ENCODE measurements at regions not wholly inside any gene's neighbourhood (a gene's known extent, or its start where the extent isn't known, plus 50 kb on each side); places are given as distances from the start of the nearest gene placed in this dataset.
"Not testable (repeated sequence)": the region's sequence is repeated elsewhere in the genome, so short reads cannot be mapped to it uniquely, and the experiment has no call there.

DNA sequence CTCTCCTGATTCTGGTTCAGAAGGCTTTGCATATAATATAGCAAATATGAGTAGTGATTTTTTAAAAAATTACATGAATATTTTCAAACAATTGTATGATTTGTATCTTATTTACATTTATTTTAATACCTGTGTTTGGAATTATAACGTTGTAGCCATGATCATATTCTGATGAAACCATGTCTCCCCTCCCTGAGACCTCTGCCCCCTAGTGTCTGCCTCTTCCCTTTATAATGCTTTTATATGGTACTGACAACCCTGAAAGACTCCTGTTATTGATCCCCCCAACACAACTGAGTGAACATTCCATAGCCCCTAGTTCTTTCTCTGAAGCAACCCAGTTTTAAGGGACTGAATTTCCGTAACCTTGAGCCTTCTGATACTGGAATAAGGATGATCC, 187.4 kb downstream of the SOX3 start:
- Mint-ChIP-seq H3K4me1 (no peaks in the 10 kb centered on the region), H3K9me3 (ENCODE audit: low read depth) (no peaks in the 10 kb centered on the region), H3K4me3 (no peak overlapping the region), H3K36me3 (ENCODE audit: low read depth) (no peaks in the 10 kb centered on the region), H3K27ac (no peak overlapping the region), H3K27me3 (no peaks in the 10 kb centered on the region)
- CTCF ChIA-PET = no interaction called here
- intact Hi-C loops (cut with DNase I, micrococcal nuclease) = no loop called here
- DNase-seq (no peak), ATAC-seq (no peak)
- POLR2A ChIA-PET = no interaction called here

DNA sequence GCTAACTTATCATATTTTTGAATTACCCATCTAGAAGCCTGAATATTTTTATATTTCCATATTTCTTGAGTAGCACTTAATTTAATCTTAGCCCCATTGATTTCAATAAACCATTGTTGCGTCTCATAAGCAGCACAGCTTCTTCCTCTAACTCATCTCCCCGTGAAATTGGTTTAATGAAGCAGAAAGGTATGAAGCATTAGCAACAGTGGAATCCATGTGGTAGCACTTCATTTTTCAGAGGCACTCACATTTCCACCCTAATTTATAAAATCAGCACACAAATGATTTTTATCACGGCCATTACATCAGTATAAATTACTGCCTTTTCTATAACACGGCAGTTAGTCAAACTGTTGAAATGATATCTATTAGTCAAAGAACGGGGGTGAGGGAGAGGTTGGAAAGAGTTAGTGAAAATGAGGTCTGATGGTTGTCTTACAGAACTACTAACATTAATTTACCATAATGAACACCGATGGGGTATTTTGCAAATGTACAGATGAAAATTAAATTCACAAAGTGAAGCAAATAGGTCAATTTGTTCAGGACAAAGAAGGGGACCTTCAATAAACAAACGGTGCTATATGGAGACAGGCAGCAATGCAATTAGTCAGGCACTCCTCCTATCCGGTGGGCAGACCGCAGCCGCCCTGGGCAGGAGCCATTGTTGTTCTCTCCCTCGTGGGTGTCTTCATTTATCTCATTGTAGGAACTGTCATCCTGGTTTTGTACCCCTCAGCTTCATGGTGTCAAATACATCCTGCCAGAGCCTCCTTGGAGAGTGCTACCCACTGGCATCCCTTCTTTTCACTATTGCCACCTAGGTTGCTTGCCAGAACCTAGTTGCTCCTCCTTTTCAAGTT, 205.7 kb downstream of the SOX3 start:
- H3K36me3 Mint-ChIP-seq (ENCODE audit: low read depth) = no peaks in the 10 kb centered on the region
- H3K4me1 Mint-ChIP-seq = no peaks in the 10 kb centered on the region
- intact Hi-C loops (cut with DNase I, micrococcal nuclease) = no loop called here
- ChIA-PET CTCF (no interaction called here), POLR2A (no interaction called here)
- no peaks in the 10 kb centered on the region for H3K9me3 Mint-ChIP-seq (ENCODE audit: low read depth)
- ATAC-seq (no peak), DNase-seq (no peak)
- no peak overlapping the region for H3K27ac Mint-ChIP-seq
- H3K4me3 Mint-ChIP-seq = no peak overlapping the region
- no peaks in the 10 kb centered on the region for H3K27me3 Mint-ChIP-seq

GRCh38 chrX:140297273-140297672, 207.6 kb downstream of the SOX3 start:
- no peak overlapping the region for H3K27ac Mint-ChIP-seq
- CTCF ChIA-PET = no interaction called here

DNA sequence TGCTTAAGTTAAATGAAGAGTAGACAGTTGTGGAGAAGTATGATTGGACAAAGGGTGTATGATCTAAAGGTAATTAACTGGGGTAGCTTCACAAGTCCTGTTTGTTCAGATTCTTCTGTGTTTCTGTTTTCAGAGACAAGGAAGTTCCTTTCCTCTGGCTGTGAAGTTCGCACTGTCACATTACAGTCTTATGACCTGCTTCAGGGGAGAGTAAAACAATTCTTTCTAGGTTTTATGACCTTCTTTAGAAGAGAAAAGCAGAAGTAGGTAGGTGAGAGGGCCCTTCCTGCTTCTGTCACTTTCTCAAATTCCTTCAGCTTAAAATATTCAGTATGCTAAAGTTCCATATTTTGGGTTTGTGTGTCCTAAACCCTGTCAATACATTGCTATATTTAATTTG, 211.9 kb downstream of the SOX3 start:
- H3K4me3 Mint-ChIP-seq = no peak overlapping the region
- no peak for ATAC-seq
- no peak overlapping the region for H3K27ac Mint-ChIP-seq
- H3K27me3 Mint-ChIP-seq = no peaks in the 10 kb centered on the region
- ChIA-PET CTCF (no interaction called here), POLR2A (no interaction called here)
- no peaks in the 10 kb centered on the region for H3K4me1 Mint-ChIP-seq
- H3K9me3 Mint-ChIP-seq (ENCODE audit: low read depth) = peaks cover 2% of the 10 kb centered on the region
- H3K36me3 Mint-ChIP-seq (ENCODE audit: low read depth) = no peaks in the 10 kb centered on the region
- DNase-seq = no peak
- intact Hi-C loops (cut with DNase I, micrococcal nuclease) = no loop called here

More at GRCh38 chrX:140297273-140297672, 207.6 kb downstream of the SOX3 start:
- H3K9me3 Mint-ChIP-seq (ENCODE audit: low read depth) = no peaks in the 10 kb centered on the region
- H3K4me1 Mint-ChIP-seq = no peaks in the 10 kb centered on the region
- no peaks in the 10 kb centered on the region for H3K27me3 Mint-ChIP-seq
- ATAC-seq (no peak), DNase-seq (no peak)
- no peaks in the 10 kb centered on the region for H3K36me3 Mint-ChIP-seq (ENCODE audit: low read depth)
- POLR2A ChIA-PET = no interaction called here
- intact Hi-C loops (cut with DNase I, micrococcal nuclease) = no loop called here
- no peak overlapping the region for H3K4me3 Mint-ChIP-seq

DNA sequence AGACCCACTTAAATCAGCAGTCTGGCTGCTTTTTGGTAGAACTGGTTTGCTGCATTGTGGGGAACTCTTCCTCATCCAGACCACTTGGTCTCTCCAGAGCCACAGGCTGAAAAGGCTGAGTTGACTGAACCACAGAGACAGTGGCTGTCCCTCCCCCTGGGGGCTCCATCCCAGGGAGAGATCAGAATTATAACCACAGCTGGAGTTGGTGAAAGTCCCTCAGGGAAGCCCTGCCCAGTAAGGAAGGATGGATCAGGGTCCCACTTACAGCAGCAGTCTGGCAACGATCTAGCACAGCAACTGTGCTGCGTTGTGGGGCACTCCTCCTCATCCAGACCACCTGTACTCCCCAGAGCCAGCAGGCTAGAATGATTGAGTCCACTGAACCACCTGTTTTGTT, 212.7 kb downstream of the SOX3 start:
- H3K4me3 Mint-ChIP-seq = no peak overlapping the region
- intact Hi-C loops (cut with DNase I, micrococcal nuclease) = no loop called here
- H3K36me3 Mint-ChIP-seq (ENCODE audit: low read depth) = no peaks in the 10 kb centered on the region
- no peaks in the 10 kb centered on the region for H3K4me1 Mint-ChIP-seq
- no peaks in the 10 kb centered on the region for H3K27me3 Mint-ChIP-seq
- DNase-seq (no peak), ATAC-seq (no peak)
- no peak overlapping the region for H3K27ac Mint-ChIP-seq
- peaks cover 2% of the 10 kb centered on the region for H3K9me3 Mint-ChIP-seq (ENCODE audit: low read depth)
- CTCF ChIA-PET = no interaction called here
- POLR2A ChIA-PET = no interaction called here

DNA sequence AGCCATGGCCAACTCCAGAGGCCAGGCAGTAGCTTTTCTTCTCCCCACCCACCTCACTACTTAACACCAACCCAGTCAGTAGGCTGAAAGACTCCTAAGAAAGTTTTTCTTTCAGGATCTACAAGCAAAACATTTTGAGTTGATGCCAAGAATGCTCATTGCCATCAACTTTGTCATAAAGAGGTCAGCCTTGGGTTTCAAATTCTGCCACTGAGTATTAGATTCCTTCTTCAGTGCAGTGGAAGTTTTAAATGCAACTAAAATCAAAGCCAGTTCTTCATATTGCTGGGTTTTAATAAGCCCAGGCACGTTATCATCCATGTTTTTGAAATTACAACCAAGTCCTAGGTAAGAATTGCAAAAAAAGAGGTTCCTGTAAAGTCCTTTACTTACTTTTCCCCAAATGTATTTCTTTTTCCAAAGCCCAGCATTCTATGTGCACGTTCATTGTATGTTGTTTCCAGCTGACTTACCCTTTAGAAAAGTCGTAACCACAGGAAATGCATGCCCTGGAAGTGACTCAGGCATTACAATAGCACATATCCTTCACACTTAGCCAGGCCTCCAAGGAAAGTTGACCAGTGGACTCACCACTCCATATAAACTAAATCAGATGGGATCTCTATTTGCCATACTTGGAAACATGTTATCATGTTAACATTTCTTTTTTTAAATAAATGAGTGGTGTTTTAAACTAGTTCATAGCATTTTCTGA, 229.9 kb downstream of the SOX3 start:
- Mint-ChIP-seq H3K4me1 (no peaks in the 10 kb centered on the region), H3K4me3 (no peak overlapping the region), H3K27me3 (no peaks in the 10 kb centered on the region), H3K27ac (no peak overlapping the region), H3K36me3 (ENCODE audit: low read depth) (no peaks in the 10 kb centered on the region), H3K9me3 (ENCODE audit: low read depth) (peaks cover 3% of the 10 kb centered on the region)
- POLR2A ChIA-PET = no interaction called here
- no peak for DNase-seq
- ATAC-seq = no peak
- CTCF ChIA-PET = interaction anchor here (0.5 kb wide), 1 partner anchor 466 kb away, joined by 3 read pairs; no protein-coding TSS in a partner anchor
- intact Hi-C loops (cut with DNase I, micrococcal nuclease) = no loop called here

DNA sequence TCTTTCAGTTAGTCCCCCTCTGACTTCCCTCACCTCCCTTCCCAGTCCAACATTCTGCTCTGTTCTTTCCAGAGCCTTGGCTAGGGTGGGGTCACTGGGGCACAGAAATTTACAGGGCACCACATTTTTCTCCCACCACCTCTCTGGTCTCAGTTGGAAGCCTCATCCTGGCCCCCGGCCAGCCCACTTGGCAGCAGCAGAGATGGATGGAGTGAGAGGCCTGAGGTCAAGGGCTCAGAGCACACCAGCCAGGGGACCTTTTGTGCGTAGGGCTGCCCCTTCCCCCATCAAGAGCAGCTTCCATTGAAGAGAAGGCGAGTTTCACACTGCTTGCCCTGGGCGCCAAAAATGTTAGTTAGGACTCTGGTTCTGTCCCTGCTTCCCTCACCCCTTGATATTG, 230.9 kb downstream of the SOX3 start:
- ChIA-PET CTCF (interaction anchor here (0.5 kb wide), 1 partner anchor 467 kb away, joined by 3 read pairs; no protein-coding TSS in a partner anchor), POLR2A (no interaction called here)
- Mint-ChIP-seq H3K4me3 (no peak overlapping the region), H3K36me3 (ENCODE audit: low read depth) (no peaks in the 10 kb centered on the region), H3K4me1 (no peaks in the 10 kb centered on the region), H3K9me3 (ENCODE audit: low read depth) (peaks cover 3% of the 10 kb centered on the region), H3K27ac (no peak overlapping the region), H3K27me3 (no peaks in the 10 kb centered on the region)
- intact Hi-C loops (cut with DNase I, micrococcal nuclease) = no loop called here
- no peak for DNase-seq
- ATAC-seq = no peak

DNA sequence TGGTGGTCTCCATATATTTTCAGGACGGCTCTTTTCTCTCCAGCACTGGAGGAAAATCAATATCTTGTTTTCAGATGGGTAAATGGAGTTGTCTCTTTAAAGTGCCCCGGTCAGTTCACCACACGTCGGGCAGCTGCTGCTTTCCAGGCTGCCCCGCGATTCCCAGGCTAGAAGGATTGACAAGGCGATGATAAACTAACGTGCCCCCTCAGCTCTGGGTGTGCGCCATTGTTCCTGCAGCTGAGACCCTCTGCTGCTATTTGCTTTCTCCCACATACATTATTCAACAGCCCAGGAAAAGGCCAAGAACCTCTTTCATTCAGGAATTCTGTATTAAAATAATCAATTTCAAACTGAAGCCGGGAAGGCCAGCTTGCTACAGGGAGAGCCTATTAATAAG, 254.5 kb downstream of the SOX3 start:
- ChIA-PET CTCF (no interaction called here), POLR2A (no interaction called here)
- DNase-seq (no peak), ATAC-seq (no peak)
- intact Hi-C loops (cut with DNase I, micrococcal nuclease) = no loop called here
- no peak overlapping the region for H3K27ac Mint-ChIP-seq
- no peaks in the 10 kb centered on the region for H3K36me3 Mint-ChIP-seq (ENCODE audit: low read depth)
- no peaks in the 10 kb centered on the region for H3K9me3 Mint-ChIP-seq (ENCODE audit: low read depth)
- no peak overlapping the region for H3K4me3 Mint-ChIP-seq
- H3K4me1 Mint-ChIP-seq = no peaks in the 10 kb centered on the region
- H3K27me3 Mint-ChIP-seq = no peaks in the 10 kb centered on the region

DNA sequence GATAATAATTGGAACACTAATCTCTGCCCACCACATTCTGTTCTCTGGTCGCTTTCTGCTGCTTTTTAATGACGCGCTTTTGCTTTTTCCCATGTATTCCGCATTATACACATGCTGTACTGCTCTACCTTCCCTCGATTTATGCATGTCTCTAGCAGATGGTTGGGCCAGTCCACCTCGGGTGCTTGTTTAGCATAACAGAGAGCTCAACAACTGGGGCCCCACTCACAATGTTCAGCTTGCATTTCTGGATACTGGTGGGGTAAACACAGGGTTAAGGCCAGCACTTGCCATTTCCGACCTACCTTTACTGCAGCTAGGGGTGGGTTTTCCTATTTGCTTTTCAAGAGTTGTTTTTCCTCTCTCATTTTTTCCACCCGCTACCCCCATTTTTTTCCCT, 255.8 kb downstream of the SOX3 start:
- no peak overlapping the region for H3K4me3 Mint-ChIP-seq
- H3K9me3 Mint-ChIP-seq (ENCODE audit: low read depth) = no peaks in the 10 kb centered on the region
- H3K27me3 Mint-ChIP-seq = no peaks in the 10 kb centered on the region
- no peaks in the 10 kb centered on the region for H3K36me3 Mint-ChIP-seq (ENCODE audit: low read depth)
- ChIA-PET POLR2A (no interaction called here), CTCF (interaction anchor here (0.7 kb wide), 1 partner anchor 1399 kb away, joined by 3 read pairs; no protein-coding TSS in a partner anchor)
- no peaks in the 10 kb centered on the region for H3K4me1 Mint-ChIP-seq
- DNase-seq = no peak
- H3K27ac Mint-ChIP-seq = no peak overlapping the region
- no peak for ATAC-seq
- intact Hi-C loops (cut with DNase I, micrococcal nuclease) = no loop called here

- no peaks in the 10 kb centered on the region for H3K27me3 Mint-ChIP-seq
- H3K4me3 Mint-ChIP-seq = no peak overlapping the region
- peaks cover 5% of the 10 kb centered on the region for H3K9me3 Mint-ChIP-seq (ENCODE audit: low read depth)
- ChIA-PET POLR2A (no interaction called here), CTCF (no interaction called here)
- ATAC-seq = no peak
- H3K36me3 Mint-ChIP-seq (ENCODE audit: low read depth) = no peaks in the 10 kb centered on the region
- intact Hi-C loops (cut with DNase I, micrococcal nuclease) = no loop called here
- DNase-seq = no peak
- H3K4me1 Mint-ChIP-seq = no peaks in the 10 kb centered on the region
- no peak overlapping the region for H3K27ac Mint-ChIP-seq
Measured at GRCh38 chrX:140229191-140229590, 263.9 kb upstream of the CXorf66 start.

DNA sequence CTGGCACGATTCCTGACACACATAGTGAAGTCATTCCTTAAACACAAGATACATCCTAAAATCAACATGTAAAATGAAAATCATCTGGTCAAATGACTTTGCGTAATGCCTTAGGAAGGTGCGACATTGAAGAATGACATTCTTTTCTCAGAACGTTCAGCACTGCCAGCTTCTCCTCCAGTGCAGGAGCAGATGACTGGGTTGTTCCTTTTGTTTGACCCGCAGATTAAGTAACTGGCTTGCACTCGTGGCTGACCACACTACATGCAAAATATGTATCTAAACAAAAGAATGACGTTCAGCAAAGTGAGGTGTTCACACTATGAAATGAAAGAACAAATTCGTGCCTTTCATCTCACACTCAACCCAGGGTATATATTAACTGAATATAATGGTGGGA, 260.7 kb upstream of the CXorf66 start:
- POLR2A ChIA-PET; H3K9me3 Mint-ChIP-seq (ENCODE audit: low read depth); H3K27ac Mint-ChIP-seq; intact Hi-C loops (cut with DNase I, micrococcal nuclease); ATAC-seq; H3K4me1 Mint-ChIP-seq; H3K4me3 Mint-ChIP-seq; H3K36me3 Mint-ChIP-seq (ENCODE audit: low read depth); CTCF ChIA-PET; DNase-seq; H3K27me3 Mint-ChIP-seq: not testable (repeated sequence)

DNA sequence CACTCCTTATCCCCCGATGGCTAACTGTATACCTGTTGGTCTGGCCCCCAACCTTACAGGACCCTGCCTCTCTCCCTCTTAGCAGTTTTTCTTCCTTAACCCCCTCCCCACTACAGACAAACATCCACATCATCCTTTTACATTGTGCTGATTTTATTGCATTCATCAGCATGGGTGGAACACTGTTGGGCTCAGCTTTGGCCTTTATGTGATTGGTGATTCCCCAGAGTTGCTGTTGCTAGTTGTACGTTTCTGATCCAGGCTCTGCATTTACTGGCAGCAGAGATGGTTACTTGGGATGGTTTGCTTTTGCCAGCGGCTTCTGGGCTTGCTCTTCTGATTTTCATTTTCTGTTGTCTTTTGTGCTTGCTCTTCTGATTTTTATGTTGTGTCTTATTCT, 250.6 kb upstream of the CXorf66 start:
- H3K27me3 Mint-ChIP-seq; H3K4me1 Mint-ChIP-seq; ATAC-seq; intact Hi-C loops (cut with DNase I, micrococcal nuclease); CTCF ChIA-PET; DNase-seq; H3K4me3 Mint-ChIP-seq; H3K36me3 Mint-ChIP-seq (ENCODE audit: low read depth); H3K27ac Mint-ChIP-seq; H3K9me3 Mint-ChIP-seq (ENCODE audit: low read depth); POLR2A ChIA-PET: not testable (repeated sequence)
